Mucosa of stomach (tissue), 1 donor: ENCODE measurements at regions not wholly inside any gene's neighbourhood (a gene's known extent, or its start where the extent isn't known, plus 50 kb on each side); places are given as distances from the start of the nearest gene placed in this dataset.
A peak's percentile ranks its signal among the peaks of the same experiment; 100 is the strongest.

Experiments
- H3K27me3 ChIP-seq: one replicate; pipeline ENCODE4 v1.7.0; 2013; ENCODE audit warnings: mild to moderate bottlenecking, low read length; ENCODE audit not compliant: control insufficient read depth, insufficient read depth
- H3K36me3 ChIP-seq: one replicate; pipeline ENCODE4 v1.7.0; 2013; ENCODE audit warnings: low read length; ENCODE audit not compliant: control insufficient read depth, insufficient read depth
- H3K4me1 ChIP-seq: one replicate; pipeline ENCODE4 v1.7.0; 2013; ENCODE audit warnings: mild to moderate bottlenecking, low read length; ENCODE audit not compliant: control insufficient read depth, insufficient read depth
- H3K4me3 ChIP-seq: one replicate; pipeline ENCODE4 v1.7.0; 2013; ENCODE audit warnings: low read length
- H3K9ac ChIP-seq: one replicate; pipeline ENCODE4 v1.7.0; 2013; ENCODE audit warnings: mild to moderate bottlenecking, low read length, moderate library complexity
- H3K9me3 ChIP-seq: one replicate; pipeline ENCODE4 v1.7.0; 2013; ENCODE audit warnings: mild to moderate bottlenecking, low read length, moderate library complexity; ENCODE audit not compliant: control insufficient read depth
- donor health status: Pancreatic carcinoma.

DNA sequence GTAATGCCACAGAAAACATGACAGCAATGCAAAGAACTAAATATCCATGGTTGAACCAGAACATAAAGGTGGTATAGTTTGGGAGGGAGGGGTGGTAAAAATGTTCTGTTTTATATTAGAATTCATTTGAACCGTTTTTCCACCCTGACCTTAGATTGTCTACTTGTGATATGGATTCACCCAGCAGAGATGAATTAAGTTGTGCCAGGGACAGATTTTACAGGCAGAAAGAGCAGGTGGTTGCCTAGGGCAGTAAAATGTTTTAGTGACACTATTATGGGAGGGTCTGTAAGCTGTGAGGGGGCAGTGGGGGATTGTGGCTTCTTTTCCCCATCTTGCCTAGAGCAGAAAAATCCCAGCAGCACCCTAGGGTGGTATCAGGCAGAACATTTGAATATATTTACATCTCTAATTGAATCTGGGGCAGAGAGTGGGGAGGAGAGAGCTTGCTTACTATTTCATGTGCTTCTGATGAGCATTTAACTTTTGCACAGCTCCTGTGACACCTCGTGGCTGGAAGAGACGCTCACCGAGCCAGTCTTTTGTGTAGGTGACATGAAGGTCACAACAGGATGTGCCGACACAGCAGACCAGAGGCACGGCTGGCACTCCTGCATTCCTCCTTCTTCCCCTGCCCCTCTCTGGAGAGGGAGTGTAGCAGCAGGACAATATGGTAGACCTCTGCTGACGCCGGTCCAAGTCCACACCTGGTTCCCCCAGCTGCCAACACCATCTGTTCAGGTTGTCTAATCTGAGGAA, 452.3 kb downstream of the IRS2 start:
- no peaks in the 10 kb centered on the region for H3K9me3 ChIP-seq
- peaks cover 10% of the 10 kb centered on the region for H3K4me1 ChIP-seq
- H3K27me3 ChIP-seq = no peaks in the 10 kb centered on the region
- H3K9ac ChIP-seq = no peak overlapping the region
- no peaks in the 10 kb centered on the region for H3K36me3 ChIP-seq
- no peak overlapping the region for H3K4me3 ChIP-seq

DNA sequence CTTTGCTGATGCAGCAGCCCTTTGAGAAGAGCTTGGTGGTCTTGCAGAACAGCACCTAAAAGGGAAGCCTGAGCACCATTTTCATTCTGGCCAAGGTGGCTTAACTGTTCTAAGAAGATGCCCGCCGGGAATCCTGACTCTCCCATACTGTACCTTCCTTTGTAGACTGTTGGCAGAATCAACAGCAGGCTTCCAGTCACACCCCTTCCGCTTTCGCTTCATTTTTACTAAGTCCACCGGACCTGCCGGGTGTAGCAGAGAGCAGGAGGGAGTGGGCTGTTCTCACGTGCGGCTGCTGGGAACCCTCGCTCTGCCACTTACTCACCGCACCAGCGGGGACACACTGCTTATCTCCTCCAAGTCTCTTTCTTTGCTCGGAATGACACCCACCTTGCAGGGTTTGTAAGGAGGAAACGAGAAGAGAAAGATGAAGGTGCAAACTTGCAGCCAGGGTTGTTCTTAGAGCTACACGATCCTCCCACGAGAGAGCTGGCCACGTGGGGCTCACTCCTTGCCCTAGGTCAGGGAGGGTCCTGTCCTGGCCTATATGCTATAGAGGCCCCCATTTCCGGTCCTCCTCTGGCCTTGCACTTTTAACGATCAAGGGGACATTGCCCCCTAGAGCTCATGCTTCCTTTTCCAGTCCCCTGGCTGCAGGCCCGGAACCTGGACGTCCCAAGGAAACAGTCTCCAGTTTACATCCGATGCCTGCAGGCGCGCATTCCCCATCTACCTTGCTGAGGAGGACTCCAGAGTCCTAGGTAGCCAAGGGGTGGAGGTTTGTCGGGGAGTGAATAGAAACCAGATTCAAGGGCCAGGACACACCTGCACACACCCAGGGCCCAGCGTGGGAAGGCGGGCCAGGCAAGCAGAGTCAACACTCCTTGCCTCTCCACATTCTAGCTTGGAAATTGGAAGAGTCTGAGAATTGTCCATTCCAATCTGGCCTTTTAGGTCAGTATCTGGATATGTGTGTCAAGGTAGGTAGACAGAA, 453.6 kb downstream of the IRS2 start:
- Histone ChIP-seq H3K4me3 (peak overlapping the region; percentile 3), H3K9me3 (no peaks in the 10 kb centered on the region), H3K9ac (peak overlapping the region; percentile 13), H3K27me3 (no peaks in the 10 kb centered on the region), H3K4me1 (peaks cover 10% of the 10 kb centered on the region), H3K36me3 (no peaks in the 10 kb centered on the region)

DNA sequence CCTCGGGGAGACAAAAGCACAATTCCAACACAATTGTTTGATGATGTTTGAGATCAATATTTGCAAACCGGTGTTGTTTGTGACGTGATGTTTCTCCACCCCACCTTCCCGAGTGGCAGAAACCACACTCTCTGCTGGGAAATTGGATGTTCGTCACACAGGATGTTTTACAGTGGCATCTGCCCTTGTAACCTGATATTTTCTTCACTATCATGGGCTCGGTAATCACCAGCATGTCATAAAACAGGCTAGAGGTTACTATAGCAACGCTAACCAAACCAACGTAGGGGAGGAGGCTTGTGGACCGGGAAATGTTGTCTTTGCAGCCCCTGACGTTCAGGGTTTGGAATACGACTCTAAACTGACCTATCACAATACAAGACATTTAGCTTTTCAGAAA, 454.5 kb downstream of the IRS2 start:
- H3K4me3 ChIP-seq = no peak overlapping the region
- H3K27me3 ChIP-seq = no peaks in the 10 kb centered on the region
- H3K36me3 ChIP-seq = no peaks in the 10 kb centered on the region
- H3K4me1 ChIP-seq = peaks cover 10% of the 10 kb centered on the region
- no peaks in the 10 kb centered on the region for H3K9me3 ChIP-seq
- no peak overlapping the region for H3K9ac ChIP-seq

DNA sequence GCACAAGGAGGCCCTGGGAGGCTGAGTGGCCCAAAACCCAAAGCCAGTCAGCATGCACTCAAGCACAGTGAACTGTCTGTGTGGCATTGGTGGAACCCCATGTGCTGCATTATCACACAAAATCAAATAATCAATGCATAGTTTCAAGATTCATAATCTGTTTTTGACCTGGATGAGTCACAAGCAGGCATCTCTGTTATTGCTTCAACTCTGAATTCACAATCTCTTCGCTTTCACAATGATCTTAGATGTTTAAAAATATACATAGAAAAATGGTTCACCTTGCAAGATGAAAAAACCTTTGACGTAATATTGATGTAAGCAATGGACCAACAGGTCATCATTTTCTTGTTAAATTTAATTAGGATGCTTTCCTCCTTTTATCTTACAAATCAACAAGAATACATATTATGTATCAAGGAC, 455.4 kb downstream of the IRS2 start:
- Histone ChIP-seq H3K27me3 (no peaks in the 10 kb centered on the region), H3K36me3 (no peaks in the 10 kb centered on the region), H3K4me1 (peaks cover 10% of the 10 kb centered on the region), H3K9me3 (no peaks in the 10 kb centered on the region), H3K4me3 (no peak overlapping the region), H3K9ac (no peak overlapping the region)

DNA sequence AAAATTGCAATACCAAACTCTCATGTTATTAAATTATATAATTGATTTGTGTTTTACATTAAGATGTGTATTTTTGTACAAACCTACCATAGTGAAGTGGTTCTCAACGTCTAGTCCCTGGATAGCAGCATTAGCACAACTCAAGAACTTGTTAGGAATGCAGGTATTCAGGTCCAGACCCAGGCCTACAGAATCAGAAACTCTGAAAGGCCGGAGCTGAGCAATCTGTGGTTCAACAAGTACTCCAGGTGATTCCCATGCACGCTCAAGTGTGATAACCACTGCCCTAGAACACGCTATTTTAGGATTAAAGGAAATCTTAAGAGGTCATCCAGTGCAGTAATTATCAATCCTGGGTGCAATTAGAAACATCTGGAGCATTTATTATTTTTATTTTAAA, 456.3 kb downstream of the IRS2 start:
- Histone ChIP-seq H3K9ac (no peak overlapping the region), H3K4me1 (peaks cover 10% of the 10 kb centered on the region), H3K27me3 (no peaks in the 10 kb centered on the region), H3K9me3 (no peaks in the 10 kb centered on the region), H3K4me3 (no peak overlapping the region), H3K36me3 (no peaks in the 10 kb centered on the region)

DNA sequence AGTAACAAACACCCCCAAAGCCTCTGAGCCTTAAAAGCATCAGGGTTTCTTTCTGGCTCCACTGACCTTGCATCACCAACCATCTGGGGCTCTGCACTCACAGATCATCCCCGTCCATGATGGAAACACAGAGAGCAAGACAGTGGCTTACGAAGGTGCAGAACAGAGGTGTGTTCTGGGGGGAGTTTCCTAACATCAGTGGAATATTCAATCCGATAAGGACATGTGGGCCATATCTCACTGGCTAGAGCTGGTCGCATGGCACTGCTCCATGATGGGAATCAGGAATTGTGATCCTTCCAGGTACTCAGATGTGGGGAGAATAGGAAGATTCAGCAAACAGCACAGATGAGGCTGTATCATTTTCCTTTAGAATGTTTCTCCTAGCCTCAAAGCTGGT, 457.2 kb downstream of the IRS2 start:
- Histone ChIP-seq H3K4me1 (peaks cover 10% of the 10 kb centered on the region), H3K36me3 (no peaks in the 10 kb centered on the region), H3K9ac (no peak overlapping the region), H3K27me3 (no peaks in the 10 kb centered on the region), H3K4me3 (no peak overlapping the region), H3K9me3 (no peaks in the 10 kb centered on the region)

DNA sequence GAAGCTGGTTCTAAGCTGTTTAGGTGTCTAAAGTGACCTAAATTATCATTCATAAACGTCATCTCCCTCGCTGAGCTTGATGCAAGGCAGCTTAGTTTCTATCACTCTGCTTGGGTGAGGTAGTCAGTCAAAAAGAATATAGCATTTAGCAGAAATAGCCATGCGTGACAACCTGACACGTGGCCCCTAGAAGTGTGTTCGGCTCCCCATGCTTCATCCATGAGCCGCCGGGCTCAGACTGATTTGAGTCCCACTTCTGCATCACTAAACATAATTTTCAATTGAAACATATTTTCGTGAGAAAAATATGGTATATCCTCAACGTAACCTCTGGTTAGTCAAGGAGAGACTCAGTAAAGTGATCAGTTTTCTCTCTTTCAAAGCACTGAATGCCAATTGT, 459.8 kb downstream of the IRS2 start:
- Histone ChIP-seq H3K36me3 (no peaks in the 10 kb centered on the region), H3K4me3 (no peak overlapping the region), H3K9me3 (no peaks in the 10 kb centered on the region), H3K9ac (no peak overlapping the region), H3K4me1 (no peaks in the 10 kb centered on the region), H3K27me3 (no peaks in the 10 kb centered on the region)

DNA sequence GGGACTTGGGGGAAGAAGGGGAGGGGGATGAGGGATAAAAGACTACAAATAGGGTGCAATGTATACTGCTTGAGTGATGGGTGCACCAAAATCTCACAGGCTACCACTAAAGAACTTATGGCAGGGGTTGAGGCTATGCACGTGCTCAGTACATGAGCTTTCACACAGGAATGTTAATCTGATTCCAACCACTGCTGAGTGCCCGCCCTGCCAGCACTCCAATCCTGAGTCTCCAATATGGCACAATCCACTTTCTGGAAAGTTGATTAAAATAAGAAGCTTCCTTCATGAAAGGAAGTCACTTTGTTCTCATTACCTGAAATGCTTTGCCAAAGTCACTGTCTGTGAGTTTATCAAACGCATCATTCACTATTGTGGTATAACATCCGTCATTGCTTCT, 463.0 kb downstream of the IRS2 start:
- Histone ChIP-seq H3K9me3 (no peaks in the 10 kb centered on the region), H3K36me3 (no peaks in the 10 kb centered on the region), H3K27me3 (no peaks in the 10 kb centered on the region), H3K9ac (no peak overlapping the region), H3K4me1 (no peaks in the 10 kb centered on the region), H3K4me3 (no peak overlapping the region)

DNA sequence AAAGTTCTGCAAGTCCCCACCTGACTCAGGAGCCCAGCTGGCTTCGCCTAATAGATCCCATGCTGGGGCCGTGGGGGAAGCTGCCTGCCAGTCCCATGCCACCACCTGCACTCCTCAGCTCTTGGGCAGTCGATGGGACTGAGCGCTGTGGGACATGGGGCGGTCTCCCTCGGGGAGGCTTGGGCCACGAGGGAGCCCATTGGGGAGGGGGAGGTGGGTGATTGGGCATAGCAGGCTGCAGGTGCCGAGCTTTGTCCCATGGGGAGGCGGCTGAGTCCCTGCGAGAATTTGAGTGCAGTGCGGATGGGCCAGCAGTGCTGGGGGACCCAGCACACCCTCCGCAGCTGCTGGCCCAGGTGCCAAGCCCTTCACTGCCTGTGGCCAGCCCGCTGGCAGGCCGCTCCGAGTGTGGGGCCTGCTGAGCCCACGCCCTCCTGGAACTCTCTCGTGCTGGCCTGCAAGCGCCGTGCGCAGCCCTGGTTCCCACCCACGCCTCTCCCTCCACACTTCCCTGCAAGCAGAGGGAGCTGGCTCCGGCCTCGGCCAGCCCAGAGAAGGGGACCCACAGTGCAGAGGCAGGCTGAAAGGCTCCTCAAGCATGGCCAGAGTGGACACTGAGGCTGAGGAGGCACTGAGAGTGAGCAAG, 467.3 kb downstream of the IRS2 start:
- Histone ChIP-seq H3K4me3 (no peak overlapping the region), H3K9me3 (no peaks in the 10 kb centered on the region), H3K4me1 (no peaks in the 10 kb centered on the region), H3K27me3 (no peaks in the 10 kb centered on the region), H3K9ac (no peak overlapping the region), H3K36me3 (no peaks in the 10 kb centered on the region)

DNA sequence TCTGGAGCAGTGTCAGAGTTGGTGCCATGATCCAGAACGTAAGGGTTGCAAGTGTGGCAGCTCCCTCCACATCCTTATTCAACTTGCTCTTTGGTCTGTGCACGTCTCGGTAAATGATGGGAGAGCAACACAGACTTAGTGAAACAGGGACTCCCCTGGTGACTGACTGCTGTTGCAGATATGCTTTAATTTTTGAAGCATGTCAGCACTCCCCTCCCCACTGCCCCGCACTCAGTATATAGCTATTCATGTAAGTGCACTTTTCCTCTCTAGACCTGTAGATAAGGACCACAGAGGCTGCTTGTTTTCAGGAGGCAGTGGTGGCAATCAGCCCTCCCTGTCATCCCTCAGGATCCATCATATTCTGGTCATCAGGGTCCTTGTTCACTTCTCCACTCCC, 470.9 kb downstream of the IRS2 start:
- Histone ChIP-seq H3K4me1 (no peaks in the 10 kb centered on the region), H3K36me3 (no peaks in the 10 kb centered on the region), H3K9me3 (no peaks in the 10 kb centered on the region), H3K27me3 (no peaks in the 10 kb centered on the region), H3K4me3 (no peak overlapping the region), H3K9ac (no peak overlapping the region)

DNA sequence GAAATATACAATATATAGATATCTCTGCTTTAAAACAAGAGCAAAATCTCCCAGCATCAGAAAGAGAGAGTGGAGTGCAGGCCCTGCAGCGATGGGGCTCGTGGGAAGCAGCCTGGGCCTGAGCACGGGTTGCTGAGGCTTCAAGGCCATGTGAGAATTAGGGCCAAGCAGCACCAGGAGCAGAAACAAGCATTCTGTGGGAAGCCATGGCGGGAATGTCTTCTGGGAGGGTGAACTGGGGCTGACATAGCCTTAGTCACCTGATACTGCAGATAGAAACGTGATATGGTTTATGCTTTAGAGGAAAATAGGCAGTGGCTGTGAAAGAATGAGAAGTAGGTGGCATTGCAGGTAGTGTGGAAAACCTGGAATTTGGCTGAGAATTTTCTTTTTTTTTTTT, 472.3 kb downstream of the IRS2 start:
- no peaks in the 10 kb centered on the region for H3K36me3 ChIP-seq
- H3K9ac ChIP-seq = no peak overlapping the region
- no peaks in the 10 kb centered on the region for H3K9me3 ChIP-seq
- no peak overlapping the region for H3K4me3 ChIP-seq
- H3K4me1 ChIP-seq = peaks cover 7% of the 10 kb centered on the region
- no peaks in the 10 kb centered on the region for H3K27me3 ChIP-seq

DNA sequence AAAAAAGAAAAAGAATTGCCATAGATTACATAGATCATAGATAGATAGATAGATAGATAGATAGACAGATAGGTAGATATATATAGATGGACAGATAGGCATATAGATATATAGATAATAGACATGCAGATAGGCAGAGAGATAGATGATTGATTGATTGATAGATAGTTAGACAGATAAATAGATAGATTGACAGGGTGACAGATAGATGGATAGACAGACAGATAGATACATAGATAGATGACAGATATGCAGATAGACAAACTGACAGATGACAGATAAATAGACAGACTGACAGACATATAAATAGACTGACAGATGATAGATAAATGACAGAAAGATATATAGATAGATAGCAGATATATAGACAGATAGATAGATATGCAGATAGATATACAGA, 474.0 kb downstream of the IRS2 start:
- Histone ChIP-seq H3K36me3 (no peaks in the 10 kb centered on the region), H3K4me1 (peaks cover 7% of the 10 kb centered on the region), H3K9ac (no peak overlapping the region), H3K27me3 (peaks cover 8% of the 10 kb centered on the region), H3K4me3 (no peak overlapping the region), H3K9me3 (no peaks in the 10 kb centered on the region)
